Cardiac fibroblast (primary cell): ENCODE measurements at regions not wholly inside any gene's neighbourhood (a gene's known extent, or its start where the extent isn't known, plus 50 kb on each side); places are given as distances from the start of the nearest gene placed in this dataset.

Source experiments
- DNase-seq, 2 donors: peaks; one replicate each; pipeline versions ENCODE4 v3.0.0 to v3.0.0-alpha.2; 2010; ENCODE audit warnings: low read depth in 2 of 2
- H3K4me3 ChIP-seq, 2 donors: replicated peaks in 1 of 2; 1 replicate in 1 of 2; 2 replicates in 1 of 2; pipeline ENCODE4 v1.5.1; 2011; ENCODE audit warnings: low read depth in 2 of 2, low read length in 2 of 2, mild to moderate bottlenecking in 2 of 2, moderate library complexity in 1 of 2
- TF ChIP-seq, protein P1 (sequence below): IDR thresholded peaks from one replicate; pipeline ENCODE4 v1.5.1; 2011; ENCODE audit warnings: low read depth, mild to moderate bottlenecking, low read length, inconsistent platforms

GRCh38 chr13:107531180-107531579, 684.2 kb downstream of the LIG4 start:
- no peak overlapping the region for H3K4me3 ChIP-seq
- no peak for DNase-seq
- TF ChIP-seq, protein P1, sequence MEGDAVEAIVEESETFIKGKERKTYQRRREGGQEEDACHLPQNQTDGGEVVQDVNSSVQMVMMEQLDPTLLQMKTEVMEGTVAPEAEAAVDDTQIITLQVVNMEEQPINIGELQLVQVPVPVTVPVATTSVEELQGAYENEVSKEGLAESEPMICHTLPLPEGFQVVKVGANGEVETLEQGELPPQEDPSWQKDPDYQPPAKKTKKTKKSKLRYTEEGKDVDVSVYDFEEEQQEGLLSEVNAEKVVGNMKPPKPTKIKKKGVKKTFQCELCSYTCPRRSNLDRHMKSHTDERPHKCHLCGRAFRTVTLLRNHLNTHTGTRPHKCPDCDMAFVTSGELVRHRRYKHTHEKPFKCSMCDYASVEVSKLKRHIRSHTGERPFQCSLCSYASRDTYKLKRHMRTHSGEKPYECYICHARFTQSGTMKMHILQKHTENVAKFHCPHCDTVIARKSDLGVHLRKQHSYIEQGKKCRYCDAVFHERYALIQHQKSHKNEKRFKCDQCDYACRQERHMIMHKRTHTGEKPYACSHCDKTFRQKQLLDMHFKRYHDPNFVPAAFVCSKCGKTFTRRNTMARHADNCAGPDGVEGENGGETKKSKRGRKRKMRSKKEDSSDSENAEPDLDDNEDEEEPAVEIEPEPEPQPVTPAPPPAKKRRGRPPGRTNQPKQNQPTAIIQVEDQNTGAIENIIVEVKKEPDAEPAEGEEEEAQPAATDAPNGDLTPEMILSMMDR, result no peak

- no peak for DNase-seq
- TF ChIP-seq, protein P1, result no peak
- no peak overlapping the region for H3K4me3 ChIP-seq
Observed at GRCh38 chr13:107529035-107529434, 686.3 kb downstream of the LIG4 start.

DNA sequence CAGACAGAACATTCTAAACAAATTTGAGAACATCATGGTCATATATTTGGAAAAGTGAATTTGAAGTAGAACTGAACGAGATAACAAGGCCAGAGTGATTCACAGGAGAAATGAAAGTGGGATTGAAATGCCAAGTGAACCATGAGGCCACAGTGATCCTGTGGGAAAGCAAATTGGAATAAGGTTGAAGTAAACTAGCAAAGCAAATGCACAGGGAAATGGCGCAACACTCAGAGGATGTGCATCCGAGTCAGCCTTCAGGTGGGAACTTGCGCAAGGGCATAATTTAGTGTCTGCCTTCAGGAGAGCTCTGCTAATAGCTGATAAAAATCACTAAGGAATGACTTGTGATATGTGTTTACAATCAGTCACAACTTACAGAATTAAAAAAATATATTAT, 696.6 kb downstream of the LIG4 start:
- TF ChIP-seq, protein P1, result no peak
- no peak for DNase-seq
- H3K4me3 ChIP-seq, result no peak overlapping the region

DNA sequence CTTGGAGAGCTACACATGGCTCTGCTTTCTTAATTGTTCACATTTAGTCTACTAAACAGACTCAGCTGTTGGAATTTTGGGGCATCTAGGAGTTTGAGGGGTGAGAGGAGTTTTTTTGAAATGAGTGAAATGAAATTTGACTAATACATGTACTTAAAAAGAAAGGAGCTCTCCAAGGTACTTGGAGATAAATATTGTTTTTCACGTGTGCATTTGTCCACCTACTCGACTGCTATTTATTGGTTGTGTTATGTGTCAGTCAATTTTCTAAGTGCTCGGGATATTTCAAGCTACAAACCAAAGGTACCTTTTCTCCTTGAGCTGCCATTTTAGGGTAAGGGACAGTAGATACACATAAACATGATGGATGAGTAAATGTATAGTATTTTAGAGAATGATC, 697.0 kb downstream of the LIG4 start:
- no peak overlapping the region for H3K4me3 ChIP-seq

GRCh38 chr13:107516517-107516916, 698.8 kb downstream of the LIG4 start:
- TF ChIP-seq, protein P1, result no peak
- H3K4me3 ChIP-seq, result no peak overlapping the region
- DNase-seq, result no peak

More for the DNA sequence above, 697.0 kb downstream of the LIG4 start:
- TF ChIP-seq, protein P1, result no peak
- DNase-seq, result peak; percentile 2 to 10

GRCh38 chr13:107512551-107512950, 702.8 kb downstream of the LIG4 start:
- TF ChIP-seq, protein P1, result no peak
- no peak for DNase-seq

DNA sequence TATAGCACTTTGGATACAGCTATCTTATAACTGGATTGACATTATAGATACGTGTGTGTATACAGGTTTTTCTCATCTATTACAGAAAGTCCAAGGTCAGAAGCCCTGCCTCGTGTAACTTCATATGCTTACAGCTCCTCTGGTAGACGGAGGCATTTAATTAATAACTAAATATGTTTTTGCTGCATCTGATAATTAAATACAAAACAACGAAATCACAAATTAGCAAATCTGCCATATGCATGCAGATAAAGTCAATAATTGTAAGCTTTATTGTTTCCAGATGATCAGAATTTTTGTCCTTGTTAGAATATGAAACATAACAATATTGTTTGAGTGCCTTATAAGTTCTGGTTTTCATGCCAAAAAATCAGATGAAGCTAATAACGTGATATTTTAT, 717.7 kb downstream of the LIG4 start:
- TF ChIP-seq, protein P1, result no peak
- no peak for DNase-seq

More at GRCh38 chr13:107512551-107512950, 702.8 kb downstream of the LIG4 start:
- H3K4me3 ChIP-seq, result no peak overlapping the region

More for the DNA sequence above, 717.7 kb downstream of the LIG4 start:
- no peak overlapping the region for H3K4me3 ChIP-seq
